RWPE2 (cell line): ENCODE measurements at regions not wholly inside any gene's neighbourhood (a gene's known extent, or its start where the extent isn't known, plus 50 kb on each side); places are given as distances from the start of the nearest gene placed in this dataset.

Experiments used
- ATAC-seq: fragments of 200-7000 bp; cut with Tn5 transposase; 3 replicates; pipeline ENCODE4 v1.9.1; 2021; ENCODE audit warnings: low read depth
- DNase-seq: peaks from one replicate; pipeline ENCODE4 v3.0.0-alpha.2; 2020; ENCODE audit warnings: low spot score
- H3K27ac ChIP-seq: fragments of 450-650 bp; 2 replicates; pipeline ENCODE4 v1.5.1; 2017; ENCODE audit warnings: mild to moderate bottlenecking; ENCODE audit not compliant: poor library complexity, severe bottlenecking
- H3K27me3 ChIP-seq: fragments of 250-450 bp; sonication (Bioruptor Pico); 2 replicates; pipeline ENCODE4 v1.5.1; 2021; ENCODE audit warnings: mild to moderate bottlenecking, moderate library complexity; ENCODE audit not compliant: insufficient read depth, poor library complexity, severe bottlenecking
- H3K36me3 ChIP-seq: fragments of 250-450 bp; sonication (Bioruptor Pico); 2 replicates; pipeline ENCODE4 v1.5.1; 2020; ENCODE audit warnings: low read depth, mild to moderate bottlenecking, moderate library complexity
- H3K4me1 ChIP-seq: fragments of 250-450 bp; sonication (Bioruptor Pico); 2 replicates; pipeline ENCODE4 v1.5.1; 2021; ENCODE audit warnings: mild to moderate bottlenecking, moderate library complexity; ENCODE audit not compliant: insufficient read depth, poor library complexity, severe bottlenecking
- H3K4me3 ChIP-seq: fragments of 250-450 bp; sonication (Bioruptor Pico); 2 replicates; pipeline ENCODE4 v1.5.1; 2021; ENCODE audit warnings: mild to moderate bottlenecking, moderate library complexity; ENCODE audit not compliant: severe bottlenecking
- H3K9me3 ChIP-seq: fragments of 250-450 bp; sonication (Bioruptor Pico); 2 replicates; pipeline ENCODE4 v1.5.1; 2021; ENCODE audit warnings: mild to moderate bottlenecking, moderate library complexity; ENCODE audit not compliant: severe bottlenecking
- CTCF ChIP-seq: fragments of 450-650 bp; IDR thresholded peaks from one replicate; pipeline ENCODE4 v1.5.1; 2017; ENCODE audit warnings: mild to moderate bottlenecking, moderate library complexity; ENCODE audit not compliant: poor library complexity, severe bottlenecking

GRCh38 chr4:130855533-130855932 is 1759.6 kb downstream of the C4orf33 start:
- H3K4me1 ChIP-seq, result no peaks in the 10 kb centered on the region
- DNase-seq (no peak), ATAC-seq (no peak)
- H3K9me3 ChIP-seq, result no peaks in the 10 kb centered on the region
- TF ChIP-seq CTCF, result no peak
- H3K4me3 ChIP-seq, result no peak overlapping the region
- H3K36me3 ChIP-seq, result no peaks in the 10 kb centered on the region
- H3K27me3 ChIP-seq, result no peaks in the 10 kb centered on the region
- H3K27ac ChIP-seq, result no peak overlapping the region

GRCh38 chr4:130859991-130860390 is 1764.0 kb downstream of the C4orf33 start:
- no peak for TF ChIP-seq CTCF
- DNase-seq (no peak), ATAC-seq (no peak)
- Histone ChIP-seq H3K27me3 (no peaks in the 10 kb centered on the region), H3K4me3 (no peak overlapping the region), H3K36me3 (no peaks in the 10 kb centered on the region), H3K9me3 (no peaks in the 10 kb centered on the region), H3K27ac (no peak overlapping the region), H3K4me1 (no peaks in the 10 kb centered on the region)

GRCh38 chr4:130896920-130897319 is 1801.0 kb downstream of the C4orf33 start:
- H3K36me3 ChIP-seq, result no peaks in the 10 kb centered on the region
- no peak for DNase-seq
- H3K4me1 ChIP-seq, result no peaks in the 10 kb centered on the region
- H3K27ac ChIP-seq, result no peak overlapping the region
- no peaks in the 10 kb centered on the region for H3K27me3 ChIP-seq
- no peaks in the 10 kb centered on the region for H3K9me3 ChIP-seq
- no peak for ATAC-seq
- H3K4me3 ChIP-seq, result no peak overlapping the region
- TF ChIP-seq CTCF, result no peak

DNA sequence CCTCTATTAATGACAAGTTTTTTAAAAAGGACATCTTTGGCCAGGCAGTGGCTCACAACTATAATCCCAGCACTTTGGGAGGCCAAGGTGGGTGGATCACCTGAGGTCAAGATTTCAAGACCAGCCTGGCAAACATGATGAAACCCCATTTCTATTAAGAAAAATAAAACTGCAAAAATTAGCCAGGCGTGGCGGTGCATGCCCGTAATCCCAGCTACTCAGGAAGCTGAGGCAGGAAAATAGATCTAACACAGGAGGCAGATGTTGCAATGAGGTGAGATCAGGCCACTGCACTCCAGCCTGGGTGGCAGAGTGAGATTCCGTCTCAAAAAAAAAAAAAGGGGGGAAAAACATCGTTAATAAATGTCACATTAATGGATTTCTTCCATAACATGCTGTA is 1805.4 kb downstream of the C4orf33 start:
- no peak for TF ChIP-seq CTCF
- no peak for DNase-seq
- Histone ChIP-seq H3K36me3 (no peaks in the 10 kb centered on the region), H3K4me3 (no peak overlapping the region), H3K9me3 (no peaks in the 10 kb centered on the region), H3K27me3 (no peaks in the 10 kb centered on the region), H3K4me1 (no peaks in the 10 kb centered on the region), H3K27ac (no peak overlapping the region)
- ATAC-seq, result no peak

DNA sequence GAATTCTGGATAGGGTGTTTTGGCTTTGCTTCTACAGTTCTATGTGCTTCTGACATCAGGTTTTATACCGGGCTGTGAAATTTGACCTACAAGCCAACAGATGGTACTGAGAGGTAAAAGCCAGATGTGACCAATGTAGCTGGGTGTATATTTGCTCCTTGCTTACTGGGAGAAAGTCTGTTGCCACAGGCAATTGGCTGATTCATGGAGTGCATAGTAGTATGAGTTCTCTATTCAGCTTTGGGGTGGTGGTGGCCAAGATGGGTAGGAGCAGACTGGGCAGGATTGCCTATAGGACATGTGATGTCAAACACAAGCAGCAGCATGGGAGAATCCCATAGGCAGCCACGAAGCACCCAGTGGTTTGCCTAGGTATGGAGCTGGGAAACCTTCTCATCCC is 1827.0 kb downstream of the C4orf33 start:
- TF ChIP-seq CTCF, result no peak
- ATAC-seq, result no peak

More for the DNA sequence above, 1827.0 kb downstream of the C4orf33 start:
- H3K9me3 ChIP-seq, result no peaks in the 10 kb centered on the region
- H3K4me1 ChIP-seq, result no peaks in the 10 kb centered on the region
- DNase-seq, result no peak
- no peak overlapping the region for H3K4me3 ChIP-seq
- H3K36me3 ChIP-seq, result no peaks in the 10 kb centered on the region
- H3K27ac ChIP-seq, result no peak overlapping the region
- no peaks in the 10 kb centered on the region for H3K27me3 ChIP-seq
